Activated B cell treated with CpG ODN at 0.5 μM for 24 hours (primary cell): ENCODE measurements at regions not wholly inside any gene's neighbourhood (a gene's known extent, or its start where the extent isn't known, plus 50 kb on each side); places are given as distances from the start of the nearest gene placed in this dataset.

ENCODE experiments used
- ATAC-seq: fragments of 200-7000 bp; cut with Tn5 transposase; one replicate; pipeline ENCODE4 v1.10.0; 2021; ENCODE audit warnings: low read depth, mild to moderate bottlenecking, moderate library complexity
- CTCF ChIA-PET: fragments of 350-600 bp; sonication (Branson Sonifier 250); formaldehyde crosslinking; loops from one replicate; lab custom pipeline; 2021; ENCODE audit warnings: antibody characterized with exemption; lab: Charles Lee
- POLR2A ChIA-PET: fragments of 350-600 bp; sonication (Branson Sonifier 250); formaldehyde crosslinking; loops from one replicate; lab custom pipeline; 2021; ENCODE audit warnings: antibody characterized with exemption; lab: Charles Lee
- DNase-seq: peaks from one replicate; pipeline ENCODE4 v3.0.0; 2022
- H3K27ac Mint-ChIP-seq: one replicate; pipeline ENCODE4 v1.8.0; 2020; ENCODE audit warnings: mixed read lengths
- H3K27me3 Mint-ChIP-seq: one replicate; pipeline ENCODE4 v1.8.0; 2021; ENCODE audit warnings: mixed read lengths
- H3K36me3 Mint-ChIP-seq: one replicate; pipeline ENCODE4 v1.8.0; 2021; ENCODE audit warnings: low read depth, mixed read lengths
- H3K4me1 Mint-ChIP-seq: one replicate; pipeline ENCODE4 v1.8.0; 2021; ENCODE audit warnings: mixed read lengths
- H3K4me3 Mint-ChIP-seq: one replicate; pipeline ENCODE4 v1.8.0; 2020; ENCODE audit warnings: mild to moderate bottlenecking, mixed read lengths
- H3K9me3 Mint-ChIP-seq: one replicate; pipeline ENCODE4 v1.8.0; 2020; ENCODE audit warnings: mixed read lengths
- intact Hi-C: fragments of 100-400 bp; cut with micrococcal nuclease; formaldehyde crosslinking; loops from one replicate; pipeline ENCODE4 v1.15.1; 2024
- TF ChIP-seq, protein P1 (sequence below): fragments of 200-600 bp; IDR thresholded peaks from one replicate; pipeline ENCODE4 v1.8.0; 2022; ENCODE audit warnings: antibody characterized with exemption, mild to moderate bottlenecking

DNA sequence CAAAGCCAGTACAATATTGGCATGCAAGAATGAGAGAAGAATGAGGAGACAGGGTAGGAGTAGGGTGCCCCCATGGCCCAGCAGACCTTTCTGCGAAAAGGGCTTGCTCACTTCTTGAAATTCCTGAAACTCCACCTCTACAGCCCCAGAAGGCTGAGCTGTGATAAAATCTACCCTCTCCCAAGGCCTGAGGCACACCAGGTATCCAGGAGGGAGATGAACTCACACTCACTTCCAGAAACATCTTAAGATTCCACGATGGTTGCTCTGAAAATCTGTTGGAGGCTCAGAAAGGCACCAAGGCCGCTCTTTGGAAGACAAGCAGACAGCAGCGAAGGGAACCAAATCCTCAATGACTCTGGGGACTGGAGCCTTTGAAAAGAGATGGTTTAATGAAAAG, 297.5 kb downstream of the UACA start:
- TF ChIP-seq, protein P1, sequence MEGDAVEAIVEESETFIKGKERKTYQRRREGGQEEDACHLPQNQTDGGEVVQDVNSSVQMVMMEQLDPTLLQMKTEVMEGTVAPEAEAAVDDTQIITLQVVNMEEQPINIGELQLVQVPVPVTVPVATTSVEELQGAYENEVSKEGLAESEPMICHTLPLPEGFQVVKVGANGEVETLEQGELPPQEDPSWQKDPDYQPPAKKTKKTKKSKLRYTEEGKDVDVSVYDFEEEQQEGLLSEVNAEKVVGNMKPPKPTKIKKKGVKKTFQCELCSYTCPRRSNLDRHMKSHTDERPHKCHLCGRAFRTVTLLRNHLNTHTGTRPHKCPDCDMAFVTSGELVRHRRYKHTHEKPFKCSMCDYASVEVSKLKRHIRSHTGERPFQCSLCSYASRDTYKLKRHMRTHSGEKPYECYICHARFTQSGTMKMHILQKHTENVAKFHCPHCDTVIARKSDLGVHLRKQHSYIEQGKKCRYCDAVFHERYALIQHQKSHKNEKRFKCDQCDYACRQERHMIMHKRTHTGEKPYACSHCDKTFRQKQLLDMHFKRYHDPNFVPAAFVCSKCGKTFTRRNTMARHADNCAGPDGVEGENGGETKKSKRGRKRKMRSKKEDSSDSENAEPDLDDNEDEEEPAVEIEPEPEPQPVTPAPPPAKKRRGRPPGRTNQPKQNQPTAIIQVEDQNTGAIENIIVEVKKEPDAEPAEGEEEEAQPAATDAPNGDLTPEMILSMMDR, result no peak
- no peaks in the 10 kb centered on the region for H3K9me3 Mint-ChIP-seq
- ATAC-seq (no peak), DNase-seq (no peak)
- H3K27me3 Mint-ChIP-seq, result peaks cover 3% of the 10 kb centered on the region
- ChIA-PET POLR2A (interaction anchor here (0.5 to 3.1 kb wide), 3 partner anchors 366 to 1014 kb away, joined by 3 to 21 read pairs (median 6); partner anchors contain the start of gene TLE3), CTCF (interaction anchor here (1.0 to 3.1 kb wide), 12 partner anchors 9 to 889 kb away, joined by 3 to 20 read pairs (median 4); no protein-coding TSS in a partner anchor)
- H3K4me3 Mint-ChIP-seq, result no peak overlapping the region
- peaks cover 20% of the 10 kb centered on the region for H3K4me1 Mint-ChIP-seq
- intact Hi-C loops, result no loop called here
- H3K36me3 Mint-ChIP-seq, result no peaks in the 10 kb centered on the region
- no peak overlapping the region for H3K27ac Mint-ChIP-seq

DNA sequence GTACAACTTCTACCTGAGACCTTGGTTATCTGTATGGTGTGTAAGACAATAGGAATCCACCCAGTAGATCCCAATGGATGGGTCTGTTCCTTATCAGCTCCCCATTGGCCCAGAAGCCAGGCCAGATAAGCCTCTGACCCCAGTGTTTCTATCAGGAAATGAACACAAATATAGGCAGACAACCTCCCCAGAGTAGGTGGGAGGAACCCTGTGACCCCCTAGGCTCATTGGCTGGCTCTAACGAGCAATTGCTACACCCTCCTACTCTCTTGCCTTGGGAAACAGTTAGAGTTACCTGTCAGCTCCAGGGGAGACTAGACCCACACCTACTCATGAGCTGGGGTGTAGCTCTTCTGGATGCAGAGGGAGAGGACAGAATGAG, 299.9 kb downstream of the UACA start:
- H3K36me3 Mint-ChIP-seq, result no peaks in the 10 kb centered on the region
- no peak overlapping the region for H3K4me3 Mint-ChIP-seq
- H3K27me3 Mint-ChIP-seq, result peaks cover 3% of the 10 kb centered on the region
- H3K27ac Mint-ChIP-seq, result no peak overlapping the region
- intact Hi-C loops, result loop anchor here (1.0 to 5.0 kb wide), 3 partner anchors 24 to 221 kb away; no protein-coding TSS in a partner anchor
- H3K9me3 Mint-ChIP-seq, result no peaks in the 10 kb centered on the region
- peaks cover 33% of the 10 kb centered on the region for H3K4me1 Mint-ChIP-seq
- DNase-seq (no peak), ATAC-seq (no peak)
- TF ChIP-seq, protein P1, result no peak
- ChIA-PET CTCF (interaction anchor here (1.0 to 1.8 kb wide), 4 partner anchors 24 to 987 kb away, joined by 3 to 6 read pairs (median 4); partner anchors contain the start of gene TLE3), POLR2A (interaction anchor here (0.6 to 1.3 kb wide), 6 partner anchors 22 to 364 kb away, joined by 3 to 8 read pairs (median 4); no protein-coding TSS in a partner anchor)

DNA sequence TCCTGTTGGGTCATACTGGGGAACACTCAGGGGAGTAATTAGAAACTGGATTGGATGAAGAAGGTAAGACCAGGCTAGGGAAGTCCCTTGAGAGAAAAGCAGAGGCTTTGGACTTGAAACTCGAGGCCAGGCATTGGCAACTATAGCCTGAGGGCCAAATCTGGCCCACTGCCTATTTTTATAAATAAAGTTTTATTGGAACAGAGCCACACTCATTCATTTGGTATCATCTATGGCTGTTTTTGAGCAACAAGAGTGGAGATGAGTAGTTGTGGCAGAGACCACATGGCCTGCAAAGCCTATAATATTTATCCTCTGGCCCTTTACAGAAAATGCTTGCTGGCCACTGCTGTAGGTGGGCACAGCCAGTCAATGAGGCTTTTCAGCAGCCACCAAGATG, 301.4 kb downstream of the UACA start:
- no peak for DNase-seq
- ATAC-seq, result no peak
- H3K4me3 Mint-ChIP-seq, result no peak overlapping the region
- intact Hi-C loops, result loop anchor here (2.0 to 5.0 kb wide), 2 partner anchors 51 to 220 kb away; no protein-coding TSS in a partner anchor
- H3K27me3 Mint-ChIP-seq, result no peaks in the 10 kb centered on the region
- H3K36me3 Mint-ChIP-seq, result no peaks in the 10 kb centered on the region
- POLR2A ChIA-PET, result no interaction called here
- no peak overlapping the region for H3K27ac Mint-ChIP-seq
- TF ChIP-seq, protein P1, result no peak
- H3K4me1 Mint-ChIP-seq, result peaks cover 32% of the 10 kb centered on the region
- no peaks in the 10 kb centered on the region for H3K9me3 Mint-ChIP-seq
- CTCF ChIA-PET, result no interaction called here

DNA sequence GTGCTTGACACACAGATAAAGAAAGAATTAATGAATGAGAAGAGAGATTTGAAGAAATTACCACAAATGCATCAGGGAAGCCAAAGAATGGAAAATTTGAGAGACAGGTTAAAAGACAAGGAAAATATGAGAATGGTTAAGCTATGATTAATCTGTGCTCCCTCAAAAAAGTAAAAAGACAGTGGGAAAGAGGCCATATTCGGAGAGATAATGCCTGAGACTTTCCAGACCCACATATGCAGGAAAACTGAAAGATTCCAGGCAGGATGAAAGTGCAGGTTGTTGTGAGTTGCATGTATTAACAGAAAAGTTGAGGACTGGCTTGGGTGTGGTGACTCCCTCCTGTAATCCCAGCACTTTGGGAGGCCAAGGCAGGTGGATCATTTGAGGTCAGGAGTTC, 302.3 kb downstream of the UACA start:
- TF ChIP-seq, protein P1, result no peak
- H3K27me3 Mint-ChIP-seq, result no peaks in the 10 kb centered on the region
- POLR2A ChIA-PET, result no interaction called here
- H3K4me1 Mint-ChIP-seq, result peaks cover 29% of the 10 kb centered on the region
- H3K36me3 Mint-ChIP-seq, result no peaks in the 10 kb centered on the region
- no peak overlapping the region for H3K4me3 Mint-ChIP-seq
- no peaks in the 10 kb centered on the region for H3K9me3 Mint-ChIP-seq
- no peak overlapping the region for H3K27ac Mint-ChIP-seq
- DNase-seq (no peak), ATAC-seq (no peak)
- intact Hi-C loops, result loop anchor here (5.0 kb wide), 1 partner anchor 219 kb away; no protein-coding TSS in a partner anchor
- CTCF ChIA-PET, result interaction anchor here (1.0 to 2.0 kb wide), 7 partner anchors 10 to 988 kb away, joined by 3 to 5 read pairs (median 4); no protein-coding TSS in a partner anchor

DNA sequence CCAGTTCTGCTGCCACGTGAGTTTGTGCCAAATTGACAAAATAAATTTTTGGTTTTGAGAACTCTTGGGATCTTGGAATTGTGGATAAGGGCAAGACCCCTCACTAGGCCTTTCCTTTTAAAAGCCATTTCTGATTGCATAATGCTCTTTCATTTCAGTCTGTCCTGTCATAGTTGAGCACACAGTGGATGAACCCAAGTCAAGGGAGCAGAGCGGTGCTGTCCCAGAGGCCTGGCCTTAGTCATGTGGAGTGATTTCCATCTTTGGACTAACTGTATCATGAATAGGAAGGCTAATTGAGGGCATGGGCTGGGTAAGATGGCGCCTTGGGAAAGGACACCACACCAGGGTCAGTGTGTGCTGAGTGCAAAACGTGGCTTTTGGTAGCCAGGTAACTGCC, 304.0 kb downstream of the UACA start:
- CTCF ChIA-PET, result interaction anchor here (0.7 to 2.0 kb wide), 8 partner anchors 12 to 356 kb away, joined by 3 to 5 read pairs (median 4); no protein-coding TSS in a partner anchor
- ATAC-seq (no peak), DNase-seq (no peak)
- Mint-ChIP-seq H3K36me3 (no peaks in the 10 kb centered on the region), H3K27me3 (no peaks in the 10 kb centered on the region), H3K4me1 (peaks cover 29% of the 10 kb centered on the region), H3K27ac (no peak overlapping the region), H3K4me3 (no peak overlapping the region), H3K9me3 (no peaks in the 10 kb centered on the region)
- intact Hi-C loops, result loop anchor here (2.0 kb wide), 1 partner anchor 481 kb away; no protein-coding TSS in a partner anchor
- TF ChIP-seq, protein P1, result no peak
- POLR2A ChIA-PET, result no interaction called here
